GM13977 (cell line): ENCODE measurements at regions not wholly inside any gene's neighbourhood (a gene's known extent, or its start where the extent isn't known, plus 50 kb on each side); places are given as distances from the start of the nearest gene placed in this dataset.

Source experiments
- DNase-seq: peaks from one replicate; pipeline ENCODE4 v3.0.0; 2012; ENCODE audit warnings: low spot score
- CTCF ChIP-seq: IDR thresholded peaks from 2 replicates; pipeline ENCODE4 v1.5.1; 2012; ENCODE audit warnings: mild to moderate bottlenecking, control low read depth; ENCODE audit not compliant: insufficient read depth; ENCODE audit errors: extremely low read depth, missing control alignments
- in situ Hi-C: fragments of 300-500 bp; cut with MboI; formaldehyde crosslinking; loops from one replicate; pipeline ENCODE4 v1.12.0; 2022; ENCODE audit warnings: low sequenced_read_pairs, low pct_unique_long_range_greater_than_20kb, mixed read lengths, inconsistent platforms; ENCODE audit not compliant: unreplicated experiment

- TF ChIP-seq CTCF = no peak
- in situ Hi-C loops = loop anchor here (10.0 kb wide), 1 partner anchor 63 kb away; no protein-coding TSS in a partner anchor
- DNase-seq = no peak
Observed at GRCh38 chr12:25058012-25058411, 109.1 kb upstream of the BCAT1 start.

GRCh38 chr12:25056486-25057130 is 107.7 kb upstream of the BCAT1 start:
- no peak for DNase-seq
- in situ Hi-C loops = loop anchor here (10.0 kb wide), 1 partner anchor 62 kb away; no protein-coding TSS in a partner anchor
- no peak for TF ChIP-seq CTCF

GRCh38 chr12:25056011-25056410 is 107.1 kb upstream of the BCAT1 start:
- no peak for TF ChIP-seq CTCF
- DNase-seq = no peak
- in situ Hi-C loops = loop anchor here (10.0 kb wide), 1 partner anchor 61 kb away; no protein-coding TSS in a partner anchor

GRCh38 chr12:25054783-25055144 is 105.9 kb upstream of the BCAT1 start:
- in situ Hi-C loops = loop anchor here (10.0 kb wide), 1 partner anchor 60 kb away; no protein-coding TSS in a partner anchor
- TF ChIP-seq CTCF = no peak

GRCh38 chr12:25054076-25054782 is 105.3 kb upstream of the BCAT1 start:
- no peak for DNase-seq
- TF ChIP-seq CTCF = no peak
- in situ Hi-C loops = loop anchor here (10.0 kb wide), 1 partner anchor 59 kb away; no protein-coding TSS in a partner anchor

More at GRCh38 chr12:25054783-25055144, 105.9 kb upstream of the BCAT1 start:
- DNase-seq = no peak

GRCh38 chr12:25052914-25053211 is 104.0 kb upstream of the BCAT1 start:
- in situ Hi-C loops = loop anchor here (10.0 kb wide), 1 partner anchor 58 kb away; no protein-coding TSS in a partner anchor
- DNase-seq = no peak
- no peak for TF ChIP-seq CTCF
